HG02884 (cell line): ENCODE measurements at regions not wholly inside any gene's neighbourhood (a gene's known extent, or its start where the extent isn't known, plus 50 kb on each side); places are given as distances from the start of the nearest gene placed in this dataset.

Experiments
- ATAC-seq: cut with Tn5 transposase; IDR thresholded peaks from one replicate; pipeline ENCODE4 v1.9.1; 2021; ENCODE audit warnings: mild to moderate bottlenecking, moderate library complexity; ENCODE audit not compliant: unreplicated experiment

GRCh38 chr2:64331114-64331645, 122.8 kb upstream of the LGALSL start:
- no peak for ATAC-seq

- no peak for ATAC-seq
Measured at GRCh38 chr2:64331849-64332699, 121.9 kb upstream of the LGALSL start.

- no peak for ATAC-seq
Measured at GRCh38 chr2:64336171-64336570, 117.8 kb upstream of the LGALSL start.

- ATAC-seq: no peak
Measured at GRCh38 chr2:64337314-64337713, 116.6 kb upstream of the LGALSL start.

- no peak for ATAC-seq
Measured at GRCh38 chr2:64338108-64338507, 115.9 kb upstream of the LGALSL start.

- no peak for ATAC-seq
Measured at GRCh38 chr2:64338910-64339500, 115.0 kb upstream of the LGALSL start.

GRCh38 chr2:64341461-64341860, 112.5 kb upstream of the LGALSL start:
- no peak for ATAC-seq

GRCh38 chr2:64342195-64343099, 111.5 kb upstream of the LGALSL start:
- no peak for ATAC-seq

- no peak for ATAC-seq
Measured at GRCh38 chr2:64344999-64345576, 108.9 kb upstream of the LGALSL start.

- no peak for ATAC-seq
Measured at GRCh38 chr2:64345998-64346397, 108.0 kb upstream of the LGALSL start.

GRCh38 chr2:64348386-64349130, 105.4 kb upstream of the LGALSL start:
- no peak for ATAC-seq

- no peak for ATAC-seq
Measured at GRCh38 chr2:64349131-64349530, 104.8 kb upstream of the LGALSL start.

- no peak for ATAC-seq
Measured at GRCh38 chr2:64350996-64351395, 103.0 kb upstream of the LGALSL start.

GRCh38 chr2:64352292-64352691, 101.7 kb upstream of the LGALSL start:
- no peak for ATAC-seq

- ATAC-seq: no peak
Measured at GRCh38 chr2:64354857-64355680, 98.9 kb upstream of the LGALSL start.

- ATAC-seq: no peak
Measured at GRCh38 chr2:64356906-64357305, 97.1 kb upstream of the LGALSL start.

- no peak for ATAC-seq
Measured at GRCh38 chr2:64359171-64359891, 94.6 kb upstream of the LGALSL start.

- peak; percentile 82 for ATAC-seq
Measured at GRCh38 chr2:64359892-64360657, 93.9 kb upstream of the LGALSL start.
